T-helper 17 cell (primary cell): ENCODE measurements at regions not wholly inside any gene's neighbourhood (a gene's known extent, or its start where the extent isn't known, plus 50 kb on each side); places are given as distances from the start of the nearest gene placed in this dataset.
A peak's percentile ranks its signal among the peaks of the same experiment; 100 is the strongest.

Experiments used
- ATAC-seq: fragments of 150-1000 bp; cut with Tn5 transposase; 2 replicates; pipeline ENCODE4 v1.10.0; 2021; ENCODE audit warnings: mild to moderate bottlenecking, moderate library complexity
- DNase-seq, 3 donors: peaks; one replicate each; pipeline versions ENCODE4 v3.0.0 to v3.0.0-alpha.2; 2020 to 2021
- H3K9me3 ChIP-seq: one replicate; pipeline ENCODE4 v1.7.0; 2013; ENCODE audit warnings: low read length, mild to moderate bottlenecking; ENCODE audit not compliant: control insufficient read depth, poor library complexity, severe bottlenecking
- H3K27ac Mint-ChIP-seq: one replicate; pipeline ENCODE4 v1.8.0; 2022; ENCODE audit warnings: mild to moderate bottlenecking, moderate library complexity, mixed read lengths
- H3K27me3 Mint-ChIP-seq: one replicate; pipeline ENCODE4 v1.8.0; 2022; ENCODE audit warnings: mixed read lengths
- H3K36me3 Mint-ChIP-seq: one replicate; pipeline ENCODE4 v1.8.0; 2022; ENCODE audit warnings: low read depth, mixed read lengths
- H3K4me1 Mint-ChIP-seq: one replicate; pipeline ENCODE4 v1.8.0; 2022; ENCODE audit warnings: mild to moderate bottlenecking, mixed read lengths
- H3K4me3 Mint-ChIP-seq: one replicate; pipeline ENCODE4 v1.8.0; 2022; ENCODE audit warnings: mild to moderate bottlenecking, moderate library complexity, mixed read lengths

- no peaks in the 10 kb centered on the region for H3K9me3 ChIP-seq
- ATAC-seq = no peak
- DNase-seq = no peak
- Mint-ChIP-seq H3K4me1 (no peaks in the 10 kb centered on the region), H3K36me3 (no peaks in the 10 kb centered on the region), H3K4me3 (no peak overlapping the region), H3K27me3 (peaks cover 22% of the 10 kb centered on the region), H3K27ac (no peak overlapping the region)
Measured at GRCh38 chr18:73927496-73927895, 220.1 kb downstream of the FBXO15 start.

DNA sequence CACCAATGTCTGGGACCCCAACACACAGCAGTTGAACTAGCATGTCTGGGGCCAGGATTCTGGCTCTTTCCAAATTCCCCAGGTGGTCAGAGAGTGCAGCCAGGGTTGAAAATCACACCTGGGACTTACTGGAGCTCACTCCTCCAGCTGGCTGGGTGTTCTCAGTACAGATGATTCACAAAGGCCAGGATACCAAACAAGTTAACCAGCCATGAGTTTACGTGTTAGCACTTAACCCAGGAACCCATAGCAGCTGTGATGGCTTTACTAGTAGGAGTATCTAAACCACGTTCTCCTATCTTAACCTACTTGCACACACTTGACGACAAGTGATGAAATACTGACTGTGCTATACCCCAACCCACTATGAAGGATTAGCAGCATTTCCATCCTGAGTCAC is 222.8 kb downstream of the FBXO15 start:
- Mint-ChIP-seq H3K4me1 (no peaks in the 10 kb centered on the region), H3K36me3 (no peaks in the 10 kb centered on the region), H3K4me3 (no peak overlapping the region), H3K27ac (no peak overlapping the region), H3K27me3 (peaks cover 30% of the 10 kb centered on the region)
- ATAC-seq (no peak), DNase-seq (no peak)
- H3K9me3 ChIP-seq = no peaks in the 10 kb centered on the region

DNA sequence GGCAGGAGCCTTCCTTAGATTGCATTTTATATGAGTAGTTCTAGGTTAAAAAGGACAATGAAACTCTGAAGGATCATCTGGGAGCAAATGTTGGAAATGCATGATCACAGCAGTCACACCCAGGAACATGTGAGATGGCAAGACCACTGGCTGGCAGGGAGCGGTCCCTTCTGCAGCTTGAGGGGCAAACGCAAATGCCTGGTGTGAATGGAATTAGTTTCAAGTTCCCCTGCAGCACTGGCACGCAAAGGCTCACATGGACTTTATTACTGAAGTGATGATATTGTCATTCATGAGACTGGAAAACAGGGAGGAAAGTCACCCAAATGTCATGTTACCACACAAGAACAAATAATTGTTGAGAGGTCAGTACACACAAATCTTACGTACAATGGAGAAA is 223.3 kb downstream of the FBXO15 start:
- no peak for DNase-seq
- no peaks in the 10 kb centered on the region for H3K36me3 Mint-ChIP-seq
- H3K27ac Mint-ChIP-seq = no peak overlapping the region
- peaks cover 35% of the 10 kb centered on the region for H3K27me3 Mint-ChIP-seq
- H3K9me3 ChIP-seq = no peaks in the 10 kb centered on the region
- no peak for ATAC-seq
- H3K4me1 Mint-ChIP-seq = no peaks in the 10 kb centered on the region
- no peak overlapping the region for H3K4me3 Mint-ChIP-seq

- H3K4me3 Mint-ChIP-seq = no peak overlapping the region
- no peaks in the 10 kb centered on the region for H3K4me1 Mint-ChIP-seq
- H3K36me3 Mint-ChIP-seq = no peaks in the 10 kb centered on the region
- no peaks in the 10 kb centered on the region for H3K9me3 ChIP-seq
- H3K27me3 Mint-ChIP-seq = peaks cover 36% of the 10 kb centered on the region
- ATAC-seq = no peak
- no peak for DNase-seq
- no peak overlapping the region for H3K27ac Mint-ChIP-seq
Measured at GRCh38 chr18:73923866-73924265, 223.8 kb downstream of the FBXO15 start.

- Mint-ChIP-seq H3K4me1 (no peaks in the 10 kb centered on the region), H3K27ac (no peak overlapping the region), H3K27me3 (peaks cover 30% of the 10 kb centered on the region), H3K4me3 (no peak overlapping the region), H3K36me3 (no peaks in the 10 kb centered on the region)
- ATAC-seq (no peak), DNase-seq (no peak)
- no peaks in the 10 kb centered on the region for H3K9me3 ChIP-seq
Measured at GRCh38 chr18:73920033-73920432, 227.6 kb downstream of the FBXO15 start.

- DNase-seq (no peak), ATAC-seq (no peak)
- Mint-ChIP-seq H3K36me3 (no peaks in the 10 kb centered on the region), H3K4me1 (no peaks in the 10 kb centered on the region), H3K27ac (no peak overlapping the region), H3K27me3 (peaks cover 22% of the 10 kb centered on the region), H3K4me3 (no peak overlapping the region)
- no peaks in the 10 kb centered on the region for H3K9me3 ChIP-seq
Measured at GRCh38 chr18:73918816-73919215, 228.8 kb downstream of the FBXO15 start.

GRCh38 chr18:73917046-73917445 is 230.6 kb downstream of the FBXO15 start:
- H3K9me3 ChIP-seq = no peaks in the 10 kb centered on the region
- H3K4me3 Mint-ChIP-seq = no peak overlapping the region
- no peaks in the 10 kb centered on the region for H3K36me3 Mint-ChIP-seq
- H3K4me1 Mint-ChIP-seq = no peaks in the 10 kb centered on the region
- H3K27me3 Mint-ChIP-seq = peaks cover 22% of the 10 kb centered on the region
- H3K27ac Mint-ChIP-seq = peak overlapping the region; percentile 35
- ATAC-seq (no peak), DNase-seq (no peak)

- Mint-ChIP-seq H3K27ac (no peak overlapping the region), H3K27me3 (peaks cover 14% of the 10 kb centered on the region), H3K4me3 (no peak overlapping the region), H3K36me3 (no peaks in the 10 kb centered on the region), H3K4me1 (no peaks in the 10 kb centered on the region)
- ATAC-seq (no peak), DNase-seq (no peak)
- H3K9me3 ChIP-seq = no peaks in the 10 kb centered on the region
Measured at GRCh38 chr18:73913505-73913904, 234.1 kb downstream of the FBXO15 start.

DNA sequence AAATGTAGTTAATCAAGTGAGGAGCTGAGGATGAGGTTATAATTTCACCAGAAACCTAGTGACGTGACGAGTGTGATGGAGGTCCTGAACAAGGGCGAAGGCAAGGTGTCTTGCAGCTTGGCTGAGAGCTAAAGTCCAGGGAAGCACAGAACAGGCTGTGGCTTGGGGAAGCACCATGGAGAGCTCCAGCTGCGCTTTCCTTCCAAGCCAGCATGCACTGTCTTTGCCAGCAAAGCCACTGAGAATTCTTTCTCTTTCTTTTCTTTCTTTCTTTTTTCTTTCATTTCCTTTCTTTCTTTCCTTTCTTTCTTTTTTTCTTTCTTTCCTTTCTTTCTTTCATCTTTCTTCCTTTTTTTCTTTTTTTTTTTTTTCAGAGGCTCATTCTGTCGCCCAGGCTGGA is 239.3 kb downstream of the FBXO15 start:
- H3K4me1 Mint-ChIP-seq = no peaks in the 10 kb centered on the region
- DNase-seq = no peak
- no peak overlapping the region for H3K4me3 Mint-ChIP-seq
- peaks cover 7% of the 10 kb centered on the region for H3K27me3 Mint-ChIP-seq
- H3K27ac Mint-ChIP-seq = no peak overlapping the region
- ATAC-seq = no peak
- no peaks in the 10 kb centered on the region for H3K36me3 Mint-ChIP-seq
- H3K9me3 ChIP-seq = no peaks in the 10 kb centered on the region

- Mint-ChIP-seq H3K4me1 (no peaks in the 10 kb centered on the region), H3K4me3 (no peak overlapping the region), H3K27me3 (no peaks in the 10 kb centered on the region), H3K27ac (no peak overlapping the region), H3K36me3 (no peaks in the 10 kb centered on the region)
- no peaks in the 10 kb centered on the region for H3K9me3 ChIP-seq
- no peak for DNase-seq
- no peak for ATAC-seq
Measured at GRCh38 chr18:73901566-73901965, 246.1 kb downstream of the FBXO15 start.

GRCh38 chr18:73901151-73901550 is 246.5 kb downstream of the FBXO15 start:
- no peaks in the 10 kb centered on the region for H3K9me3 ChIP-seq
- Mint-ChIP-seq H3K27ac (no peak overlapping the region), H3K4me3 (no peak overlapping the region), H3K27me3 (no peaks in the 10 kb centered on the region), H3K4me1 (no peaks in the 10 kb centered on the region), H3K36me3 (no peaks in the 10 kb centered on the region)
- ATAC-seq = no peak
- no peak for DNase-seq

DNA sequence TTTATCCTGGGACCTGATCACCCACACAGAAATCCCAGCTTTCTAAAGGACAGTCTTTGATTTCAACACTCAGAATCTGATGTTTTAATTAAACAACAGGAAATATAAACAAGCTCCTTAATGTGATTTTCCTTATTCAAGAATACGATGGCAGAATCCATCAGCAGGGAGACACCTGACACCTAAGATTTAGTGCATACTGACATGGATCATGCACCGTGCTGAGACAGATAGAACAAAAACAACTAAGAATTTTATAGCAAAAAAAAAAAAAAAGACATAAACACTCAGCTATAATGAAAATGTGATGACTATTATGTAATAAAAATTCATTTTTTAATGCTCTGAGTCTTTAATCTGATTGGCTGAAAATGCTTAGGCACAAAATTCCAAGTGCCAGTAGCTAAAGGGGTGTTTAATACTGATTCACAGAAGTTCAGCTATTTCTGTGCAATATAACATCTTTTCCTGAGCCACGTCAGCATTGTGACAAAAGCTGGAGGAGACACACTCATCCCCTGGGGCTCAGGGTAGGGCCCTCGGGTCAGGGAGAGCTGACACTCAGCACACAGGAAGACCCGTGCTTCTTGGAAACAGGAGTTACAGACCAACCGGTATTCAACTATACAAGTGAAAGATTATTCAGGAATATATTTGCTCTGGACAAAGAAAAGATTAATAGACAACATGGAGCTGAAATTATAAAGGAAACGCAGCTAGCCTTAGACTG is 247.4 kb downstream of the FBXO15 start:
- H3K27me3 Mint-ChIP-seq = no peaks in the 10 kb centered on the region
- H3K27ac Mint-ChIP-seq = no peak overlapping the region
- ATAC-seq (no peak), DNase-seq (no peak)
- no peak overlapping the region for H3K4me3 Mint-ChIP-seq
- no peaks in the 10 kb centered on the region for H3K4me1 Mint-ChIP-seq
- no peaks in the 10 kb centered on the region for H3K36me3 Mint-ChIP-seq
- H3K9me3 ChIP-seq = no peaks in the 10 kb centered on the region

DNA sequence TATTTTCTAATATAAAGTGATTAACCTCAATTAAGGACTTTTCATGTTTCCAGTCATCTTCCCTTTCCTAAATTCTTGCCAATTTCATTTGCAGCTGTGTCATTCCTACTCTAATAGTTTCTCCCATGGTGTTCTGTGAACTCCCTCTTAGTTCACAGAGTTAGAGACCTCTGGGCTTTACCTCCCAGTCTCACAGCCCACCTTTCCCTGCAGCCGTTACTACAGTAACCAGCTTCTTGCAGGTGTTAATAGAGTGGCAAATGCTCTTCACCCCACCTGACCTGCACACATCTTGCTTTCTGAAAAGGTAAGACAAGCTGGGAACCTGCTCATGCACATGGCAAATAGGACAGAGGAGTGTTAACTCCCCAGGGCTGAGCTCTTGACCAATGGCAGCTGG is 250.1 kb downstream of the FBXO15 start:
- H3K27ac Mint-ChIP-seq = no peak overlapping the region
- H3K4me3 Mint-ChIP-seq = no peak overlapping the region
- H3K9me3 ChIP-seq = no peaks in the 10 kb centered on the region
- ATAC-seq (no peak), DNase-seq (no peak)
- no peaks in the 10 kb centered on the region for H3K27me3 Mint-ChIP-seq
- H3K36me3 Mint-ChIP-seq = no peaks in the 10 kb centered on the region
- no peaks in the 10 kb centered on the region for H3K4me1 Mint-ChIP-seq

DNA sequence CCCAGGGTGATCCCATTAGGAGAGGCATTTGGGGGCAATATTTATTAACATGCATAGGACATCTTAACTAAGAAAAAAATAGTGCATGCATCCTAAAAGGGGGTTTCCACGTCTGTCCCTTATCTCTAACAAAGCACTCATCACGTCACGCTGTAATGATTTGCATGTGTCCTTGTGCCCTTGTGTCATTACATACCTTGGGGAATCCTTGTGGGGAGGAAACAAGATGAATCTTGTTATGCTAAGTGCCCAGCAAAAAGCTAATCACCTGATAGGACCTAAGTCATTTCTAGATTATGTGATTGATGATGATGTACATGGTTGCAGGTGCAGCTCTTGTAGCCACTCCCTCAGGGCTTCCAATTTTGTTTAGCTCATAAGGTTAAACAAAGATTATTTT is 250.9 kb downstream of the FBXO15 start:
- ATAC-seq (no peak), DNase-seq (no peak)
- no peaks in the 10 kb centered on the region for H3K9me3 ChIP-seq
- H3K4me1 Mint-ChIP-seq = no peaks in the 10 kb centered on the region
- H3K27me3 Mint-ChIP-seq = no peaks in the 10 kb centered on the region
- no peak overlapping the region for H3K4me3 Mint-ChIP-seq
- no peaks in the 10 kb centered on the region for H3K36me3 Mint-ChIP-seq
- H3K27ac Mint-ChIP-seq = no peak overlapping the region
